ENCODE measurements at regions not wholly inside any gene's neighbourhood (a gene's known extent, or its start where the extent isn't known, plus 50 kb on each side); places are given as distances from the start of the nearest gene placed in this dataset.

DNA sequence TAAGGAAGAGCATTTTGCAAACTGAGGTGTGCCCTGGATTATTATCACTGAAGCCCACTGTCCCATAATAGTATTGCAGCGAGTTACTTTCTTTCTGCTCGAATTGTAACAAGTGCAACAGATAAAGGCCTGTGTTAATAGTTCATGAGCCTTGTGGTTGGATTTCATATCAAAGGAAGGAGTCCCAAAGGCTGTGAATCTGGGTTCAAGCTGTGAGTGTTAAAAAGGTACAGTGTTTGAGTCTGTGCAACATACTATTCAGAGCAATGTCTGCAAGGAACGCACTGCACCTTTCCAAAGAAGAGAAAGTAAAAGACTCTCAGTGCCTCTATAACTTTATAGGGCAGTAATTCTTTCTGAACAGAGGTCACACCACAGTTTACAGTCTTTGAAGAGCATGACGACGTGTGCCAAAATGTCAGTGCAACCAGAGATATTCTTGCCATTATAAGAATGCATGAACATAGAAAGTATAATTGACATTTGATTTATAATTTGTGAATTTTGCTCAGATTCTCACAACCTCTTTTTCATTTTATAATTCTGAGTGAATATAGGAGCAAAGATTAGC is 79.1 kb downstream of the CDC7 start:
- no peak for TF ChIP-seq EZH2phosphoT487 (IDR thresholded peaks at IDR 0.05; ENCODE audit: borderline replicate concordance, low read depth, low read length)
- TF ChIP-seq, protein P1, sequence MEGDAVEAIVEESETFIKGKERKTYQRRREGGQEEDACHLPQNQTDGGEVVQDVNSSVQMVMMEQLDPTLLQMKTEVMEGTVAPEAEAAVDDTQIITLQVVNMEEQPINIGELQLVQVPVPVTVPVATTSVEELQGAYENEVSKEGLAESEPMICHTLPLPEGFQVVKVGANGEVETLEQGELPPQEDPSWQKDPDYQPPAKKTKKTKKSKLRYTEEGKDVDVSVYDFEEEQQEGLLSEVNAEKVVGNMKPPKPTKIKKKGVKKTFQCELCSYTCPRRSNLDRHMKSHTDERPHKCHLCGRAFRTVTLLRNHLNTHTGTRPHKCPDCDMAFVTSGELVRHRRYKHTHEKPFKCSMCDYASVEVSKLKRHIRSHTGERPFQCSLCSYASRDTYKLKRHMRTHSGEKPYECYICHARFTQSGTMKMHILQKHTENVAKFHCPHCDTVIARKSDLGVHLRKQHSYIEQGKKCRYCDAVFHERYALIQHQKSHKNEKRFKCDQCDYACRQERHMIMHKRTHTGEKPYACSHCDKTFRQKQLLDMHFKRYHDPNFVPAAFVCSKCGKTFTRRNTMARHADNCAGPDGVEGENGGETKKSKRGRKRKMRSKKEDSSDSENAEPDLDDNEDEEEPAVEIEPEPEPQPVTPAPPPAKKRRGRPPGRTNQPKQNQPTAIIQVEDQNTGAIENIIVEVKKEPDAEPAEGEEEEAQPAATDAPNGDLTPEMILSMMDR (conservative IDR thresholded peaks at IDR 0.05; ENCODE audit: low read length), result no peak

All from OCI-LY7 (cell line).